ENCODE measurements at regions not wholly inside any gene's neighbourhood (a gene's known extent, or its start where the extent isn't known, plus 50 kb on each side); places are given as distances from the start of the nearest gene placed in this dataset.
"Not testable (repeated sequence)": the region's sequence is repeated elsewhere in the genome, so short reads cannot be mapped to it uniquely, and the experiment has no call there.

GRCh38 chr6:169858935-169859351, 107.5 kb downstream of the ERMARD start:
- Histone ChIP-seq H3K36me3 (ENCODE audit: control insufficient read depth in 2 of 3, insufficient read depth in 3 of 3, low read length in 3 of 3) (no peaks in the 10 kb centered on the region), H3K27ac (ENCODE audit: low read depth, low read length) (no peak overlapping the region), H3K4me3 (ENCODE audit: low read length) (no peak overlapping the region), H3K27me3 (ENCODE audit: control insufficient read depth in 2 of 2, insufficient read depth in 2 of 2, low read length in 2 of 2) (no peaks in the 10 kb centered on the region), H3K9me3 (ENCODE audit: control insufficient read depth in 2 of 3, low read length in 3 of 3) (peaks cover 0 to 9% (median 0%) of the 10 kb centered on the region in 3 experiments), H3K4me1 (ENCODE audit: control insufficient read depth in 2 of 2, insufficient read depth in 2 of 2, low read length in 2 of 2) (peaks cover 0 to 10% of the 10 kb centered on the region in 2 donors)
- CTCF ChIA-PET, result no interaction called here
- no peaks in the 10 kb centered on the region for H3K36me3 Mint-ChIP-seq
- H3K27me3 Mint-ChIP-seq, result no peaks in the 10 kb centered on the region
- ATAC-seq (no peak), DNase-seq (no peak)
- no peak overlapping the region for H3K4me3 Mint-ChIP-seq
- POLR2A ChIA-PET, result interaction anchor here (1.1 kb wide), 1 partner anchor 230 kb away, joined by 5 read pairs; no protein-coding TSS in a partner anchor
- H3K9me3 Mint-ChIP-seq, result peaks cover 0 to 20% (median 7%) of the 10 kb centered on the region in 11 donors
- H3K4me1 Mint-ChIP-seq, result peaks cover 6 to 36% (median 19%) of the 10 kb centered on the region in 7 donors
- intact Hi-C loops (cut with micrococcal nuclease), result no loop called here
- no peak overlapping the region for H3K27ac Mint-ChIP-seq

GRCh38 chr6:169858293-169858934, 107.0 kb downstream of the ERMARD start:
- peaks cover 0 to 20% (median 6%) of the 10 kb centered on the region in 11 donors for H3K9me3 Mint-ChIP-seq
- intact Hi-C loops (cut with micrococcal nuclease), result no loop called here
- DNase-seq, result no peak
- H3K36me3 ChIP-seq (ENCODE audit: control insufficient read depth in 2 of 3, insufficient read depth in 3 of 3, low read length in 3 of 3), result no peaks in the 10 kb centered on the region
- POLR2A ChIA-PET, result no interaction called here
- H3K4me1 Mint-ChIP-seq, result peaks cover 6 to 31% (median 19%) of the 10 kb centered on the region in 7 donors
- H3K9me3 ChIP-seq (ENCODE audit: control insufficient read depth in 2 of 3, low read length in 3 of 3), result peaks cover 0 to 9% (median 0%) of the 10 kb centered on the region in 3 experiments
- no peaks in the 10 kb centered on the region for H3K27me3 Mint-ChIP-seq
- ATAC-seq, result no peak
- no peak overlapping the region for H3K4me3 ChIP-seq (ENCODE audit: low read length)
- peaks cover 0 to 10% of the 10 kb centered on the region in 2 donors for H3K4me1 ChIP-seq (ENCODE audit: control insufficient read depth in 2 of 2, insufficient read depth in 2 of 2, low read length in 2 of 2)
- no peak overlapping the region for H3K4me3 Mint-ChIP-seq
- no peak overlapping the region for H3K27ac ChIP-seq (ENCODE audit: low read depth, low read length)
- no peaks in the 10 kb centered on the region for H3K36me3 Mint-ChIP-seq
- H3K27me3 ChIP-seq (ENCODE audit: control insufficient read depth in 2 of 2, insufficient read depth in 2 of 2, low read length in 2 of 2), result no peaks in the 10 kb centered on the region
- no peak overlapping the region for H3K27ac Mint-ChIP-seq
- CTCF ChIA-PET, result interaction anchor here (0.8 kb wide), 1 partner anchor 10 kb away, joined by 3 read pairs; no protein-coding TSS in a partner anchor

GRCh38 chr6:169857343-169858292, 106.2 kb downstream of the ERMARD start:
- H3K27me3 Mint-ChIP-seq, result no peaks in the 10 kb centered on the region
- Histone ChIP-seq H3K27ac (ENCODE audit: low read depth, low read length) (no peak overlapping the region), H3K4me1 (ENCODE audit: control insufficient read depth in 2 of 2, insufficient read depth in 2 of 2, low read length in 2 of 2) (peaks cover 0 to 10% of the 10 kb centered on the region in 2 donors), H3K4me3 (ENCODE audit: low read length) (no peak overlapping the region), H3K9me3 (ENCODE audit: control insufficient read depth in 2 of 3, low read length in 3 of 3) (peaks cover 0 to 9% (median 0%) of the 10 kb centered on the region in 3 experiments), H3K36me3 (ENCODE audit: control insufficient read depth in 2 of 3, insufficient read depth in 3 of 3, low read length in 3 of 3) (no peaks in the 10 kb centered on the region), H3K27me3 (ENCODE audit: control insufficient read depth in 2 of 2, insufficient read depth in 2 of 2, low read length in 2 of 2) (no peaks in the 10 kb centered on the region)
- POLR2A ChIA-PET, result no interaction called here
- H3K9me3 Mint-ChIP-seq, result peaks cover 0 to 20% (median 6%) of the 10 kb centered on the region in 11 donors
- ATAC-seq, result no peak
- CTCF ChIA-PET, result interaction anchor here (0.8 kb wide), 1 partner anchor 11 kb away, joined by 3 read pairs; no protein-coding TSS in a partner anchor
- DNase-seq, result no peak
- peaks cover 6 to 29% (median 19%) of the 10 kb centered on the region in 7 donors for H3K4me1 Mint-ChIP-seq
- no peaks in the 10 kb centered on the region for H3K36me3 Mint-ChIP-seq
- H3K4me3 Mint-ChIP-seq, result no peak overlapping the region
- no peak overlapping the region for H3K27ac Mint-ChIP-seq
- intact Hi-C loops (cut with micrococcal nuclease), result no loop called here

- H3K36me3 ChIP-seq (ENCODE audit: control insufficient read depth in 2 of 3, insufficient read depth in 3 of 3, low read length in 3 of 3); H3K36me3 Mint-ChIP-seq; H3K27ac ChIP-seq (ENCODE audit: low read depth, low read length); H3K4me3 ChIP-seq (ENCODE audit: low read length); POLR2A ChIA-PET; H3K9me3 ChIP-seq (ENCODE audit: control insufficient read depth in 2 of 3, low read length in 3 of 3); CTCF ChIA-PET; H3K27ac Mint-ChIP-seq; H3K27me3 ChIP-seq (ENCODE audit: control insufficient read depth in 2 of 2, insufficient read depth in 2 of 2, low read length in 2 of 2); H3K4me3 Mint-ChIP-seq; H3K4me1 ChIP-seq (ENCODE audit: control insufficient read depth in 2 of 2, insufficient read depth in 2 of 2, low read length in 2 of 2); ATAC-seq; H3K27me3 Mint-ChIP-seq; intact Hi-C loops (cut with micrococcal nuclease); DNase-seq: not testable (repeated sequence)
- peaks cover 0 to 20% (median 6%) of the 10 kb centered on the region in 11 donors for H3K9me3 Mint-ChIP-seq
- peaks cover 6 to 21% (median 11%) of the 10 kb centered on the region in 7 donors for H3K4me1 Mint-ChIP-seq
These were observed 105.3 kb downstream of the ERMARD start for GRCh38 chr6:169856442-169857342.

DNA sequence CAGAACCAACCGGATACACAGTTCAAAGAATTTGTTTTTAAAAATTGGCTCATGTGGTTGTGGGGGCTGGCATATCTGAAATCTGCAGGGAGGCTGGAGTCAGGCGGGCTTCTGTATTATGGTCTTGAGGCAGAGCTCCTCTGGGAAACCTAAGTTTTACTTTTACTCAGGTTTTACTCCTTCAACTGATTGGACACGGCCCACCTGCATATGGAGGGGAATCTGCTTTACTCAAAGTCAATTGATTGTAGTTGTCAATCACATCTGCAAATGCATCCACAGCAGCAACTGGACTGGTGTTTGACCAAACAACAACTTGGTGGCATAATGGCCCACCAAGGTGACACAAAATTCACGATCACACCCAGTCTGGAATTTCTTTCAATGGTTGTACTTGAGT, 103.4 kb downstream of the ERMARD start:
- peaks cover 0 to 9% (median 0%) of the 10 kb centered on the region in 3 experiments for H3K9me3 ChIP-seq (ENCODE audit: control insufficient read depth in 2 of 3, low read length in 3 of 3)
- Mint-ChIP-seq H3K4me3 (no peak overlapping the region), H3K27ac (no peak overlapping the region), H3K36me3 (no peaks in the 10 kb centered on the region), H3K9me3 (peaks cover 0 to 20% (median 6%) of the 10 kb centered on the region in 11 donors), H3K27me3 (peaks cover 0 to 5% (median 0%) of the 10 kb centered on the region in 5 donors), H3K4me1 (peaks cover 0 to 2% (median 0%) of the 10 kb centered on the region in 7 donors)
- H3K4me3 ChIP-seq (ENCODE audit: low read length), result no peak overlapping the region
- H3K4me1 ChIP-seq (ENCODE audit: control insufficient read depth in 2 of 2, insufficient read depth in 2 of 2, low read length in 2 of 2), result no peaks in the 10 kb centered on the region
- CTCF ChIA-PET, result no interaction called here
- H3K27me3 ChIP-seq (ENCODE audit: control insufficient read depth in 2 of 2, insufficient read depth in 2 of 2, low read length in 2 of 2), result no peaks in the 10 kb centered on the region
- no peak for ATAC-seq
- POLR2A ChIA-PET, result no interaction called here
- DNase-seq, result no peak
- H3K27ac ChIP-seq (ENCODE audit: low read depth, low read length), result no peak overlapping the region
- no peaks in the 10 kb centered on the region for H3K36me3 ChIP-seq (ENCODE audit: control insufficient read depth in 2 of 3, insufficient read depth in 3 of 3, low read length in 3 of 3)
- intact Hi-C loops (cut with micrococcal nuclease), result no loop called here

DNA sequence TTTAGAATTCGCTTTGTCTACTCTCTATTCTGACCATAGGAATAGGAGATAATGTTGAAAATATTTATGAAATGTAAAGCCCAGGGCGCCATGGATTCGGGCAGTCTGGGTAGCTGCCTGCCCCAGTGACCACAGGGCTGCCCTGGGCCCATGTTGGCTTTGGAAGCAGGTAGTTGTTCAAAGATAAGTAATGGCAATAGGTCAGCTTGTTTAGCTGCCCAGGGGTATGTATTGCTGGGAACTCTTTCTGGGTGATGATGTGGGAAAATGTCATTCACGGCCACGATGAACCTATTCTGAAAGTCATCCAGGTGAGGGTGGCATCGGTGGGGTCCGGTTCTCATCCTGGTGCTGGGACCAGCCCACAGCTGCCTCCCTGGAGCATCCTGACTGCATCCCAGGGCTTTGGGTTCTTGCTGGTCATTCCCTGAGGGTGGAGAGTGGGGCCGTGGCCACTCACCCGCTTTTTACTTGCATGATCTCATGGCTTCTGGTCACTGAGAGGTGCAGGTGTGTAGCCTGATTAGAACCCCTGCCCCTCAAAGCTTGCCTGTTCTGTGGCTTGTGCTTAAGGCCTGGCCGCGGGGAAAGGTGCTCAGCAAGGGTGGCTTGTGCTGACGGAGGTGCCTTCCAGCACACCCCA, 102.8 kb downstream of the ERMARD start:
- Histone ChIP-seq H3K4me1 (ENCODE audit: control insufficient read depth in 2 of 2, insufficient read depth in 2 of 2, low read length in 2 of 2) (no peaks in the 10 kb centered on the region), H3K27ac (ENCODE audit: low read depth, low read length) (no peak overlapping the region), H3K36me3 (ENCODE audit: control insufficient read depth in 2 of 3, insufficient read depth in 3 of 3, low read length in 3 of 3) (no peaks in the 10 kb centered on the region), H3K9me3 (ENCODE audit: control insufficient read depth in 2 of 3, low read length in 3 of 3) (peaks cover 0 to 9% (median 0%) of the 10 kb centered on the region in 3 experiments), H3K27me3 (ENCODE audit: control insufficient read depth in 2 of 2, insufficient read depth in 2 of 2, low read length in 2 of 2) (no peaks in the 10 kb centered on the region), H3K4me3 (ENCODE audit: low read length) (no peak overlapping the region)
- intact Hi-C loops (cut with micrococcal nuclease), result no loop called here
- peaks cover 0 to 5% (median 0%) of the 10 kb centered on the region in 5 donors for H3K27me3 Mint-ChIP-seq
- H3K9me3 Mint-ChIP-seq, result peaks cover 0 to 20% (median 6%) of the 10 kb centered on the region in 11 donors
- no peak for ATAC-seq
- H3K36me3 Mint-ChIP-seq, result no peaks in the 10 kb centered on the region
- no peak for DNase-seq
- H3K4me3 Mint-ChIP-seq, result peak overlapping the region in 1 of 10 donors; percentile 25
- no peaks in the 10 kb centered on the region for H3K4me1 Mint-ChIP-seq
- H3K27ac Mint-ChIP-seq, result no peak overlapping the region
- ChIA-PET CTCF (no interaction called here), POLR2A (no interaction called here)

Data from naive thymus-derived CD4-positive, alpha-beta T cell (primary cell).